ENCODE measurements at regions not wholly inside any gene's neighbourhood (a gene's known extent, or its start where the extent isn't known, plus 50 kb on each side); places are given as distances from the start of the nearest gene placed in this dataset.

DNA sequence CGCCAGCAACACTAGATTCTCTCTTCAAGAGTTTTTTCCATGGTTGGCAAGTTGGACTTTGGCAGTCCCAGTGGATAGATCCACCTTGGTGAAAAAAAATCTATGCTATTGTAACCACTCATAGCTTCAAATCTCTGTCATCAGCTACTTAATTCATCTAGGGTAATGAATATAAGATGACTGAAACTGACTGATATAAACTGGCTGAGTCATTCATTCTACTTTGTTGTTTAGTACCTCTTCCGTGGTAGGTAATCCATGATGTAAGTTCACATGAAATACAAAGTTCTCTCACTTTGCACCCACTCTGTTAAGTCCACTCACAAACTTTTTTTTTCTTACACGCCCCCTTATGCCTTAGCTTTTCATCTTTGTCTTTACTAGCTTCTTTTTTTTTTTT lies 1381.5 kb downstream of the SLITRK5 start:
- Mint-ChIP-seq H3K9me3 (peaks cover 4% of the 10 kb centered on the region), H3K4me3 (no peak overlapping the region), H3K36me3 (no peaks in the 10 kb centered on the region), H3K4me1 (no peaks in the 10 kb centered on the region), H3K27ac (no peak overlapping the region), H3K27me3 (ENCODE audit: insufficient read depth, low read depth) (no peaks in the 10 kb centered on the region)
- no peaks in the 10 kb centered on the region for H3F3A ChIP-seq (ENCODE audit: low read depth)
- H3K9ac ChIP-seq: no peak overlapping the region
- no peaks in the 10 kb centered on the region for H3K27me3 ChIP-seq
- no peak overlapping the region for H3K27ac ChIP-seq
- H3K79me2 ChIP-seq (ENCODE audit: low read depth): no peaks in the 10 kb centered on the region
- no peak for DNase-seq (ENCODE audit: low spot score)
- no peaks in the 10 kb centered on the region for H4K20me1 ChIP-seq (ENCODE audit: low read depth)
- TF ChIP-seq EZH2phosphoT487 (IDR thresholded peaks at IDR 0.05) (no peak), EZH2 (IDR thresholded peaks at IDR 0.05) (no peak)
- TF ChIP-seq, protein P1, sequence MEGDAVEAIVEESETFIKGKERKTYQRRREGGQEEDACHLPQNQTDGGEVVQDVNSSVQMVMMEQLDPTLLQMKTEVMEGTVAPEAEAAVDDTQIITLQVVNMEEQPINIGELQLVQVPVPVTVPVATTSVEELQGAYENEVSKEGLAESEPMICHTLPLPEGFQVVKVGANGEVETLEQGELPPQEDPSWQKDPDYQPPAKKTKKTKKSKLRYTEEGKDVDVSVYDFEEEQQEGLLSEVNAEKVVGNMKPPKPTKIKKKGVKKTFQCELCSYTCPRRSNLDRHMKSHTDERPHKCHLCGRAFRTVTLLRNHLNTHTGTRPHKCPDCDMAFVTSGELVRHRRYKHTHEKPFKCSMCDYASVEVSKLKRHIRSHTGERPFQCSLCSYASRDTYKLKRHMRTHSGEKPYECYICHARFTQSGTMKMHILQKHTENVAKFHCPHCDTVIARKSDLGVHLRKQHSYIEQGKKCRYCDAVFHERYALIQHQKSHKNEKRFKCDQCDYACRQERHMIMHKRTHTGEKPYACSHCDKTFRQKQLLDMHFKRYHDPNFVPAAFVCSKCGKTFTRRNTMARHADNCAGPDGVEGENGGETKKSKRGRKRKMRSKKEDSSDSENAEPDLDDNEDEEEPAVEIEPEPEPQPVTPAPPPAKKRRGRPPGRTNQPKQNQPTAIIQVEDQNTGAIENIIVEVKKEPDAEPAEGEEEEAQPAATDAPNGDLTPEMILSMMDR (IDR thresholded peaks at IDR 0.05): no peak
- no peak overlapping the region for H2AFZ ChIP-seq (replicated peaks)
- no peaks in the 10 kb centered on the region for H3K4me1 ChIP-seq
- H3K36me3 ChIP-seq: no peaks in the 10 kb centered on the region
- H3K4me2 ChIP-seq: no peak overlapping the region
- H3K9me3 ChIP-seq (ENCODE audit: low read depth): no peaks in the 10 kb centered on the region
- no peak overlapping the region for H3K4me3 ChIP-seq

DNA sequence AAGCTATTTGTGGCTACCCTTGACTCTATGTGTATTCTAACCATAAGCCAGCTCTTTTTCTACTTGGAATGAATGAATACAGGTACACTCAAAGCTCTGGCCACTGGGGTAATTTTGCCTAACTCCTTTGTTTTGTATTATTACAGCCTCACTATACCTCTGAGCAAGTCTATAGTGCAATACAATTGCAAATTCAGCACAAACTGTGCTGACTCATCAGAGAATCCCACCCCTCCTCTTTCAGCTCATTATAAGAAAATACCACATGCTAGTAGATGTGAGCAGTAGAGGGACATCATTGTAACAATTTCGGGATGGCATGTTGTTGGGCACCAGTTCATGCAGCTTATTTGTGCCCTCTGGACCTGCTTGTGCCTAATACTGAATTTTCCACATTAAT lies 1382.2 kb downstream of the SLITRK5 start:
- Histone ChIP-seq H3K4me2 (no peak overlapping the region), H3F3A (ENCODE audit: low read depth) (no peaks in the 10 kb centered on the region), H3K36me3 (no peaks in the 10 kb centered on the region), H3K27me3 (no peaks in the 10 kb centered on the region), H2AFZ (replicated peaks) (no peak overlapping the region), H3K4me1 (no peaks in the 10 kb centered on the region), H3K9ac (no peak overlapping the region), H4K20me1 (ENCODE audit: low read depth) (no peaks in the 10 kb centered on the region), H3K9me3 (ENCODE audit: low read depth) (no peaks in the 10 kb centered on the region), H3K79me2 (ENCODE audit: low read depth) (no peaks in the 10 kb centered on the region), H3K4me3 (no peak overlapping the region), H3K27ac (no peak overlapping the region)
- DNase-seq (ENCODE audit: low spot score): no peak
- Mint-ChIP-seq H3K27me3 (ENCODE audit: insufficient read depth, low read depth) (no peaks in the 10 kb centered on the region), H3K4me1 (no peaks in the 10 kb centered on the region), H3K27ac (no peak overlapping the region), H3K36me3 (no peaks in the 10 kb centered on the region), H3K9me3 (peaks cover 4% of the 10 kb centered on the region), H3K4me3 (no peak overlapping the region)
- TF ChIP-seq, protein P1 (IDR thresholded peaks at IDR 0.05): no peak
- no peak for TF ChIP-seq EZH2 (IDR thresholded peaks at IDR 0.05)
- no peak for TF ChIP-seq EZH2phosphoT487 (IDR thresholded peaks at IDR 0.05)

DNA sequence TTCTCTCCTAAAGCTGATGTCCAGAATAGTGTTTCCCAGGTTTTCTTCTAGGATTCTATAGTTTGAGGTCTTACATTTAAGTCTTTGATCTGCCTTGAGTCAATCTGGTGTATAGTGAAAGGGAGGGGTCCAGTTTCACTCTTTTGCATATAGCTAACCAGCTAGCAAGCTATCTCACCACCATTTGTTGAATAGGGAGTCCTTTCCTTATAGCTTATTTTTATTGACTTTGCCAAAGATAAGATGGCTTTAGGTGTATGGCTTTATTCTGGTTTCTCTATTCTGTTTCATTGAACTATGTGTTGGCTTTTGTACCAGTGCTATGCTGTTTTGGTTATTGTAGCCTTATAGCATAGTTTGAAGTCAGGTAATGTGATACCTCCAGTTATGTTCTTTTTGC lies 1386.1 kb downstream of the SLITRK5 start:
- no peak overlapping the region for H3K27ac ChIP-seq
- H3K4me3 ChIP-seq: no peak overlapping the region
- no peaks in the 10 kb centered on the region for H3K36me3 Mint-ChIP-seq
- TF ChIP-seq EZH2 (IDR thresholded peaks at IDR 0.05) (no peak), EZH2phosphoT487 (IDR thresholded peaks at IDR 0.05) (no peak)
- TF ChIP-seq, protein P1 (IDR thresholded peaks at IDR 0.05): no peak
- no peak overlapping the region for H3K4me3 Mint-ChIP-seq
- H3K79me2 ChIP-seq (ENCODE audit: low read depth): no peaks in the 10 kb centered on the region
- H3K4me1 ChIP-seq: no peaks in the 10 kb centered on the region
- no peak overlapping the region for H3K9ac ChIP-seq
- H3K27ac Mint-ChIP-seq: no peak overlapping the region
- H4K20me1 ChIP-seq (ENCODE audit: low read depth): no peaks in the 10 kb centered on the region
- no peaks in the 10 kb centered on the region for H3K9me3 ChIP-seq (ENCODE audit: low read depth)
- no peak overlapping the region for H3K4me2 ChIP-seq
- no peak overlapping the region for H2AFZ ChIP-seq (replicated peaks)
- H3K4me1 Mint-ChIP-seq: no peaks in the 10 kb centered on the region
- H3K27me3 ChIP-seq: no peaks in the 10 kb centered on the region
- H3K36me3 ChIP-seq: no peaks in the 10 kb centered on the region
- no peaks in the 10 kb centered on the region for H3K27me3 Mint-ChIP-seq (ENCODE audit: insufficient read depth, low read depth)
- H3K9me3 Mint-ChIP-seq: peaks cover 4% of the 10 kb centered on the region
- DNase-seq (ENCODE audit: low spot score): no peak
- no peaks in the 10 kb centered on the region for H3F3A ChIP-seq (ENCODE audit: low read depth)

DNA sequence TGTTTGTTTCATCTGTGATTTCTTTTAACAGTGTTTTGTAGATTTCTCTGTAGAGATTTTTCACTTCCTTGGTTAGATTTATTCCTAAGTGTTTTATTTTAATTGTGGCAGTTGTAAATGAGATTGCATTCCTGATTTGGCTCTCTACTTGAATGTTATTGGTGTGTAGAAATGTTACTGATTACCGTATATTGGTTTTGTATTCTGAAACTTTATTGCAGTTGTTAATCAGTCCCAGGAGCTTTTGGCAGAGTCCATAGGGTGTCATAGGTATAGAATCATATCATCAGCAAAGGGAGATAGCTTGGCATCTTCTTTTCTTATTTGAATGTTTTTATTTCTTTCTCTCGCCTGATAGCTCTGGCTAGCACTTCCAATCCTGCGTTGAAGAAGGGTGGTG lies 1386.7 kb downstream of the SLITRK5 start:
- H3K27me3 ChIP-seq: no peaks in the 10 kb centered on the region
- no peak overlapping the region for H2AFZ ChIP-seq (replicated peaks)
- no peaks in the 10 kb centered on the region for H3K79me2 ChIP-seq (ENCODE audit: low read depth)
- H3K4me3 ChIP-seq: no peak overlapping the region
- Mint-ChIP-seq H3K36me3 (no peaks in the 10 kb centered on the region), H3K27ac (no peak overlapping the region), H3K4me3 (no peak overlapping the region), H3K27me3 (ENCODE audit: insufficient read depth, low read depth) (no peaks in the 10 kb centered on the region), H3K9me3 (peaks cover 4% of the 10 kb centered on the region), H3K4me1 (no peaks in the 10 kb centered on the region)
- DNase-seq (ENCODE audit: low spot score): no peak
- TF ChIP-seq, protein P1 (IDR thresholded peaks at IDR 0.05): no peak
- TF ChIP-seq EZH2phosphoT487 (IDR thresholded peaks at IDR 0.05): no peak
- TF ChIP-seq EZH2 (IDR thresholded peaks at IDR 0.05): no peak
- no peak overlapping the region for H3K27ac ChIP-seq
- H4K20me1 ChIP-seq (ENCODE audit: low read depth): no peaks in the 10 kb centered on the region
- no peaks in the 10 kb centered on the region for H3F3A ChIP-seq (ENCODE audit: low read depth)
- H3K36me3 ChIP-seq: no peaks in the 10 kb centered on the region
- no peak overlapping the region for H3K9ac ChIP-seq
- no peaks in the 10 kb centered on the region for H3K9me3 ChIP-seq (ENCODE audit: low read depth)
- no peaks in the 10 kb centered on the region for H3K4me1 ChIP-seq
- no peak overlapping the region for H3K4me2 ChIP-seq

Measured in neural progenitor cell (in vitro differentiated cells).